H9 (cell line): ENCODE measurements at regions not wholly inside any gene's neighbourhood (a gene's known extent, or its start where the extent isn't known, plus 50 kb on each side); places are given as distances from the start of the nearest gene placed in this dataset.

Experiments
- DNase-seq: peaks from one replicate; pipeline ENCODE4 v3.0.0-alpha.2; 2017
- H2AFZ ChIP-seq: one replicate; pipeline ENCODE4 v1.6.1; 2013; ENCODE audit warnings: mild to moderate bottlenecking, low read length, control low read depth, moderate library complexity
- H2AK5ac ChIP-seq: 2 replicates; pipeline ENCODE4 v1.6.1; 2013; ENCODE audit warnings: low read length, control low read depth, mixed read lengths; ENCODE audit not compliant: insufficient read length
- H2BK120ac ChIP-seq: one replicate; pipeline ENCODE4 v1.6.1; 2013; ENCODE audit warnings: low read depth, mild to moderate bottlenecking, low read length, control low read depth, inconsistent platforms; ENCODE audit not compliant: poor library complexity, severe bottlenecking
- H2BK12ac ChIP-seq: 2 replicates; pipeline ENCODE4 v1.6.1; 2013; ENCODE audit warnings: low read length, control low read depth, mixed read lengths, low read depth; ENCODE audit not compliant: insufficient read length
- H2BK15ac ChIP-seq: 2 replicates; pipeline ENCODE4 v1.6.1; 2013; ENCODE audit warnings: low read depth, low read length, control low read depth
- H2BK20ac ChIP-seq: one replicate; pipeline ENCODE4 v1.6.1; 2013; ENCODE audit warnings: low read depth, mild to moderate bottlenecking, low read length, control low read depth, inconsistent platforms; ENCODE audit not compliant: poor library complexity, severe bottlenecking
- H2BK5ac ChIP-seq: 2 replicates; pipeline ENCODE4 v1.6.1; 2013; ENCODE audit warnings: low read length, control low read depth, mixed read lengths; ENCODE audit not compliant: insufficient read length
- H3K14ac ChIP-seq: 2 replicates; pipeline ENCODE4 v1.6.1; 2013; ENCODE audit warnings: low read length, control low read depth; ENCODE audit not compliant: insufficient read depth
- H3K18ac ChIP-seq: 2 replicates; pipeline ENCODE4 v1.6.1; 2013; ENCODE audit warnings: low read depth, mild to moderate bottlenecking, mixed read lengths, low read length, control low read depth; ENCODE audit not compliant: insufficient read length
- H3K23ac ChIP-seq: 2 replicates; pipeline ENCODE4 v1.6.1; 2013; ENCODE audit warnings: low read length, control low read depth, mixed read lengths, low read depth; ENCODE audit not compliant: insufficient read length
- H3K23me2 ChIP-seq: 2 replicates; pipeline ENCODE4 v1.6.1; 2013; ENCODE audit warnings: low read depth, mild to moderate bottlenecking, mixed read lengths, low read length, control low read depth; ENCODE audit not compliant: insufficient read length, poor library complexity, severe bottlenecking
- H3K27ac ChIP-seq: 2 replicates; pipeline ENCODE4 v1.5.1; 2013; ENCODE audit warnings: low read length, control low read depth, mixed read lengths, low read depth; ENCODE audit not compliant: insufficient read length
- H3K27me3 ChIP-seq: 2 replicates; pipeline ENCODE4 v1.6.1; 2013; ENCODE audit warnings: low read length, control low read depth, inconsistent platforms; ENCODE audit not compliant: insufficient read depth
- H3K4ac ChIP-seq: 2 replicates; pipeline ENCODE4 v1.6.1; 2013; ENCODE audit warnings: low read depth, mild to moderate bottlenecking, control low read depth, inconsistent platforms, low read length, moderate library complexity
- H3K4me1 ChIP-seq: 2 replicates; pipeline ENCODE4 v1.6.1; 2013; ENCODE audit warnings: low read length, control low read depth, inconsistent platforms; ENCODE audit not compliant: insufficient read depth
- H3K4me2 ChIP-seq: 2 replicates; pipeline ENCODE4 v1.6.1; 2013; ENCODE audit warnings: low read length, control low read depth, mixed read lengths; ENCODE audit not compliant: insufficient read length, insufficient read depth
- H3K56ac ChIP-seq: 2 replicates; pipeline ENCODE4 v1.6.1; 2013; ENCODE audit warnings: low read depth, mild to moderate bottlenecking, mixed read lengths, low read length, control low read depth; ENCODE audit not compliant: insufficient read length
- H3K79me1 ChIP-seq: 2 replicates; pipeline ENCODE4 v1.6.1; 2013; ENCODE audit warnings: low read depth, mild to moderate bottlenecking, moderate library complexity, low read length, control low read depth, inconsistent platforms; ENCODE audit not compliant: insufficient read depth, poor library complexity, severe bottlenecking
- H3K79me2 ChIP-seq: 2 replicates; pipeline ENCODE4 v1.6.1; 2013; ENCODE audit warnings: low read length, control low read depth, inconsistent platforms; ENCODE audit not compliant: insufficient read depth
- H3K9ac ChIP-seq: 2 replicates; pipeline ENCODE4 v1.6.1; 2013; ENCODE audit warnings: low read length, control low read depth, mixed read lengths; ENCODE audit not compliant: insufficient read length; ENCODE audit errors: extremely low read depth
- H3K9me3 ChIP-seq: one replicate; pipeline ENCODE4 v1.6.1; 2013; ENCODE audit warnings: low read depth, low read length, inconsistent platforms; ENCODE audit not compliant: control insufficient read depth
- H3T11ph ChIP-seq: one replicate; pipeline ENCODE4 v1.6.1; 2013; ENCODE audit warnings: mild to moderate bottlenecking, low read length, control low read depth, inconsistent platforms
- H4K20me1 ChIP-seq: one replicate; pipeline ENCODE4 v1.6.1; 2013; ENCODE audit not compliant: control insufficient read depth, insufficient read length, insufficient read depth
- H4K5ac ChIP-seq: 2 replicates; pipeline ENCODE4 v1.6.1; 2013; ENCODE audit warnings: low read depth, mild to moderate bottlenecking, mixed read lengths, low read length, control low read depth; ENCODE audit not compliant: insufficient read length
- H4K8ac ChIP-seq: replicated peaks from 2 replicates; pipeline ENCODE4 v1.6.1; 2013; ENCODE audit warnings: low read length, control low read depth, mixed read lengths, low read depth; ENCODE audit not compliant: insufficient read length
- H4K91ac ChIP-seq: 2 replicates; pipeline ENCODE4 v1.6.1; 2013; ENCODE audit warnings: low read depth, mild to moderate bottlenecking, moderate library complexity, mixed read lengths, low read length, control low read depth; ENCODE audit not compliant: insufficient read length
- H3K27ac Mint-ChIP-seq, 3 experiments: 2 replicates in 2 of 3; 3 replicates in 1 of 3; pipeline ENCODE4 v1.8.0; 2020 to 2021; ENCODE audit warnings: mixed read lengths in 3 of 3, mild to moderate bottlenecking in 1 of 3, moderate library complexity in 1 of 3
- H3K27me3 Mint-ChIP-seq: 2 replicates; pipeline ENCODE4 v1.8.0; 2021; ENCODE audit warnings: low read depth, mild to moderate bottlenecking, moderate library complexity, mixed read lengths
- H3K36me3 Mint-ChIP-seq, 3 experiments: 2 replicates in 2 of 3; 3 replicates in 1 of 3; pipeline ENCODE4 v1.8.0; 2020 to 2021; ENCODE audit warnings: low read depth in 3 of 3, mixed read lengths in 3 of 3; ENCODE audit not compliant: insufficient read depth in 1 of 3
- H3K4me1 Mint-ChIP-seq, 2 experiments: 2 replicates each; pipeline ENCODE4 v1.8.0; 2020; ENCODE audit warnings: mixed read lengths in 2 of 2
- H3K4me3 Mint-ChIP-seq, 2 experiments: 2 replicates in 1 of 2; 3 replicates in 1 of 2; pipeline ENCODE4 v1.8.0; 2020 to 2021; ENCODE audit warnings: mild to moderate bottlenecking in 2 of 2, mixed read lengths in 2 of 2, moderate library complexity in 1 of 2
- H3K9me3 Mint-ChIP-seq, 2 experiments: 2 replicates in 1 of 2; 3 replicates in 1 of 2; pipeline ENCODE4 v1.8.0; 2020; ENCODE audit warnings: mild to moderate bottlenecking in 2 of 2, mixed read lengths in 2 of 2, moderate library complexity in 1 of 2
- CTCF ChIP-seq: fragments of 200-600 bp; sonication (generic); conservative IDR thresholded peaks from 3 replicates; pipeline ENCODE4 v1.8.0; 2021; ENCODE audit warnings: antibody characterized with exemption, mild to moderate bottlenecking
- WGBS: extraction: QIAGEN DNeasy Blood & Tissue Kit; methylation state at CpG from one replicate; pipeline ENCODE4 v1.1.7; 2013; ENCODE audit warnings: missing lambda C conversion rate, low lambda C conversion rate, mixed read lengths; ENCODE audit not compliant: insufficient read length; ENCODE audit errors: extremely low coverage; 5-methylcytosine and 5-hydroxymethylcytosine counted together

GRCh38 chr2:239870276-239870675 lies 154.9 kb downstream of the NDUFA10 start:
- Histone ChIP-seq H2BK120ac (no peak overlapping the region), H3K79me1 (no peaks in the 10 kb centered on the region), H3K14ac (no peak overlapping the region), H2AFZ (no peak overlapping the region), H3T11ph (no peak overlapping the region), H4K5ac (no peak overlapping the region), H3K4me1 (no peaks in the 10 kb centered on the region), H2BK5ac (no peak overlapping the region), H3K23me2 (no peaks in the 10 kb centered on the region), H2BK12ac (no peak overlapping the region), H3K9ac (no peak overlapping the region), H3K56ac (no peak overlapping the region), H2BK15ac (no peak overlapping the region), H4K91ac (no peak overlapping the region), H4K20me1 (no peaks in the 10 kb centered on the region), H4K8ac (no peak overlapping the region), H3K18ac (no peak overlapping the region), H3K23ac (no peak overlapping the region), H2BK20ac (no peak overlapping the region), H3K27ac (no peak overlapping the region), H3K79me2 (no peaks in the 10 kb centered on the region), H3K4me2 (no peak overlapping the region), H3K4ac (no peak overlapping the region), H2AK5ac (no peak overlapping the region), H3K9me3 (peaks cover 24% of the 10 kb centered on the region), H3K27me3 (no peaks in the 10 kb centered on the region)
- peaks cover 12% of the 10 kb centered on the region for H3K27me3 Mint-ChIP-seq
- no peaks in the 10 kb centered on the region for H3K36me3 Mint-ChIP-seq
- TF ChIP-seq CTCF, result no peak
- no peak for DNase-seq
- no peak overlapping the region for H3K27ac Mint-ChIP-seq
- no peak overlapping the region for H3K4me3 Mint-ChIP-seq
- no peaks in the 10 kb centered on the region for H3K9me3 Mint-ChIP-seq
- peaks cover 6 to 7% of the 10 kb centered on the region in 2 experiments for H3K4me1 Mint-ChIP-seq
- no CpG with 5 or more reads among the region's 12 CpGs for whole genome bisulfite sequencing
